Caki2 (cell line): ENCODE measurements at regions not wholly inside any gene's neighbourhood (a gene's known extent, or its start where the extent isn't known, plus 50 kb on each side); places are given as distances from the start of the nearest gene placed in this dataset.
"Not testable (repeated sequence)": the region's sequence is repeated elsewhere in the genome, so short reads cannot be mapped to it uniquely, and the experiment has no call there.

Experiments
- DNase-seq: peaks from one replicate; pipeline ENCODE4 v3.0.0-alpha.2; 2015; ENCODE audit warnings: low read depth
- in situ Hi-C: cut with HindIII; loops from 2 replicates; pipeline ENCODE4 v1.10.0; 2016; ENCODE audit warnings: low sequenced_read_pairs, low pct_unique_long_range_greater_than_20kb, mixed read lengths

DNA sequence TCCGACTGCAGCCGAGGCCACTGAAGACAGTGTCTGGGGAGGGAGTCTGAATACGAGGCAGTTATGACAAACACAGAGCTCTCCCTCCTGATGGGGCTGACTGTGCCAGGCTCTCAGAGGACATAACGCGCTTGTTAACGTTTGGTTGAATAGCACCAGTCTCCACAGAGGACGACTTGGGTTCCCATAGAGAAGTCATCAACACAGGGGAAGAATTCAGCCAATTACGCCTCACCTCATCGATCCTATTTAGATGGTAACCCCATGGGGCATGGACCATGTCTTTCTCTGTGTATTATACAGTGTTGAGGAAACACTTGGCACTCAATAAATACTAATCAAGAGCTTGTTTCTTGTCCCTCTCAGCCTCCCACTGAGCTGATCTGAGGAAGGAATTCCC lies 642.6 kb upstream of the LCORL start:
- in situ Hi-C loops = no loop called here
- no peak for DNase-seq

DNA sequence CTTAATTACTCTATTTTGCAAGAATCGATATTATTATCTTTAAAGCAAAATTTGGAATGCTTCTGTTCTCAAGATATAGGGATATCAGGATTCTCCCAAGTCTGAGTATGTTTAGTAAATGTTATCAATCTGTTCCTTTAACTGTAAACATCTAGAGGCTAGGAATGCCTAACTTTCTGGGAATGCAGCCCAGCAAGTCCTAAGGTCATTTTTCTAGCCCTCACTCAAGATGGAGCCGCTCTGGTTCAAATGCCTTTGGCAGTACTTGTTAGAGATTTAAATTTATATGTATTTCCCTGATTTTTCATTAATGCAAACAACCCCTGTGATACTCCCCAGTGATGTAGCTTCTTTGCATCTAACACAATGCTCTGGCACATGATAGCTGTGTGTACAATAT lies 623.8 kb upstream of the LCORL start:
- in situ Hi-C loops = no loop called here
- DNase-seq = no peak

DNA sequence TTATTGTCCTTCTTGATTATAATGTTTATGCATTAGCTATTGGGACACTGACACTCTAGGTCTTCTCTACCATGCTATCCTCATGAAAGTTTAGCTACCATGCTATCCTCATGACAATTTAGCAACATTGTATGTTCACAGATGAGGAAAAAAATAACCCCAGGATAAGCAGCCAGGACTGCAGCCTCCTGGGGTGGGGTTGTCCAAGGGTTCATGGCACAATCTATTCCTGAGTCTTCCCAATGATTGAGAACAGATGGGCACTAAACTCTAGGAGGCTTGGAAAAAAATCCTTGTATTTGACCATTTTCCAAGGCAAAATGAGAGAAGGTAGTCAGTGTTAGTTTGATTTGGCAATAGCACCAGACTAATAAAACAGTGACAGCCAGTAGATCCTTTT lies 619.8 kb upstream of the LCORL start:
- in situ Hi-C loops = no loop called here

DNA sequence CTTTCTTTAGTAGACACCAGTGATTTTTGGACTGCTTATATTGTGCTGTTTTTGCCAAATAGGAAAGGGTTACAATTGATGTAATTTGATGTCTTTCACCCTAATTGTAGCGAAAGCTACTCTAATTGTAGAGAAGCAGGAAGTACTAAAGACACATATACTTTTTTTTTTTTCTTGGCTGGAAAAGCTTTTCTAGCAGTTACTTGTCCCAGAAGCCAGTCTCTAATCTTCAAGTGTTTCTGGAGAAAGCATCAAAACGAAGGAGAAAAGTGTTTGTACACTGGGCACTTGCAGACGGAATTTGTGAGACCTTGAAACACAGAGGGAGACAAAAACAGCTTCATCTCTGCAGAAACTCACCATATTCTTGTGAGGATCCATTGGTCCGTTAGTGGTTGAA lies 616.5 kb upstream of the LCORL start:
- in situ Hi-C loops = no loop called here
- no peak for DNase-seq

More for the DNA sequence above, 619.8 kb upstream of the LCORL start:
- DNase-seq = no peak

DNA sequence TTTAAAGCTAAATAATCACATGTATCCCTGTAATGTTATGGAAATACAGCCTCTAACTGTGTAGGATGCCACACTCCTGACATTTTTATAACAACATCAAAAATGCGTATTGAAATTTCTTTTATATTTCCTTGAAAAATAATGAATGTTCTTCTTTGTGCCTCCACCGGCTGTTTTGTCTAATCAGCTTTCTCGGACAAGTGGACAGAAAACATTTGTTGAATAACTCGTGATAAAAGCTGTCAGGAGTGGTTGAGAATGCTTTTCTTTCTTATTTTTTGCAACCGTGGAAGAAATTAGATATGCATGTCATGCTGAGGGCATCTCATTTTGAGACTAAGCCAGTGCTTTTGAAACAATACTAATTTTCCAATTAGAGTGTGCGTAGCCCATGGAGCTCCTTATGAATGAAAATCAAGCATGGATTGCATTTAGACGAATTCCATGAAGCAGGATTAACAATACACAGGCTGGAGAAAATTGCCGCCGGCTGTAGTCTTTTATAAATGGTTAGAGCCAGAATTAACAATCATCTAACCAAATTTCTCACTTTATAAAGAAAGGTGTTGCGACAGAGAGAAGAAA lies 614.5 kb upstream of the LCORL start:
- DNase-seq = no peak
- in situ Hi-C loops = no loop called here

DNA sequence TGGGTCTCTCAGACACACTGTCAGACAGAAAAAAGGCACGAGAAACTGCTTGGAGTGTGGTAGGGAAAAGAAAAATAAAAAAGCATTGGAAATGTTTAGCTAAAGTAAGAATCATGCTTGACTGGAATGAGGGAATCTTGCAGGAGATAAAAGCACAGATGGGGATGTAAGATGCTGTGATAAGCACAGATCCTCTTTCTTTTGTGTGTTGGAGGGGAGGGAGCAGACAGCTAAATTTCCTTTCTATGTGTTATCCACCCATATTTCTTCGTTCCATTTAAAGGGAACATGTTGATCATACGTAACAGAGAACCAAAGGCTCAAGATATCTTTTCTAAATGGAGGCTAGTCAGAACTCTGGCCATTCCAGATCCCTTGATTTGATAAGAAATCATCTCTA lies 614.0 kb upstream of the LCORL start:
- in situ Hi-C loops = no loop called here
- DNase-seq = no peak

DNA sequence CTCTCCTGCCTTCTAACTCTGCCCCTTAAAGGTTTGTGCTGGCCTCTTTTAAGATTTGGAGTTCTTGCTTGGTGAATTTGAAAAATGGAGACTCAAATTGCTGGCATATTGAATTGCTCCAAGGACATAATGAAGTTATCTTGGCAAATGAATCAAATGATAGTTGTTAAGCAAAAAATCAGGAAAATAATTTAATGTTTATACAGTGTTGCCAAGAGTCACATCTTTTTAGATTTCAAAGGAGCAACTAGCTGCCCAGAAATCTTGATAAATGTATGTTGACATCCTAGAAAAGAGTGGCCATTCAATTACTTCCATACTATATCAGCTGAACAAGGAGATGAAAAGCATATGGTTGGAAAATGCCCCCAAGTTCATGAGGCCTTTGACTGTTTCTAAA lies 610.0 kb upstream of the LCORL start:
- in situ Hi-C loops = no loop called here
- DNase-seq = no peak

DNA sequence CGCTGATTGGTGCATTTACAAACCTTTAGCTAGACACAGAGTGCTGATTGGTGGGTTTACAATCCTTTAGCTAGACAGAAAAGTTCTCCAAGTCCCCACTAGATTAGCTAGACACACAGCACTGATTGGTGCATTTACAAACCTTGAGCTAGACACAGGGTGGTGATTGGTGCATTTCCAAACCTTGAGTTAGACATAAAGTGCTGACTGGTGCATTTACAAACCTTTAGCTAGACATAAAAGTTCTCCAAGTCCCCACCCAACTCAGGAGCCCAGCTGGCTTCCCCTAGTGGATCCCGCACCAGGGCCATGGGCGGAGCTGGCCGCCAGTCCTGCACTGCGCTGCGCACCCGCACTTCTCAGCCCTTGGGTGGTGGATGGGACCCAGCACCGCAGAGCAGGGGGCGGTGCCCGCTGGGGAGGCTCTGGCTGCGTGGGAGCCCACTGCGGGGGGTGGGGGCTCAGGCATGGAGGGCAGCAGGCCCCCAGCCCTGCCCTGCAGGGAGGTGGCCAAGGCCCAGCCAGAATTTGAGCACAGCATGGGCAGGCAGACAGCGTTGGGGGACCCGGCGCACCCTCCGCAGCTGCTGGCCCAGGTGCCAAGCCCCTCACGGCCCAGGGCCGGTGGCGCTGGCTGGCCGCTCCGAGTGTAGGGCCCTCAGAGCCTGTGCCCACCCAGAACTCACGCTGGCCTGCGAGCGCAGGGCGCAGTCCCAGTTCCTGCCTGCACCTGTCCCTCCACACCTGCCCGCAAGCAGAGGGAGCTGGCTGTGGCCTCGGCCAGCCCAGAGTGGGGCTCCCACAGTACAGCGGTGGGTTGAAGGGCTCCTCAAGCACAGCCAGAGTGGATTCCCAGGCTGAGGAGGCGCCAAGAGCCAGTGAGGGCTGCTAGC lies 608.9 kb upstream of the LCORL start:
- in situ Hi-C loops = no loop called here

DNA sequence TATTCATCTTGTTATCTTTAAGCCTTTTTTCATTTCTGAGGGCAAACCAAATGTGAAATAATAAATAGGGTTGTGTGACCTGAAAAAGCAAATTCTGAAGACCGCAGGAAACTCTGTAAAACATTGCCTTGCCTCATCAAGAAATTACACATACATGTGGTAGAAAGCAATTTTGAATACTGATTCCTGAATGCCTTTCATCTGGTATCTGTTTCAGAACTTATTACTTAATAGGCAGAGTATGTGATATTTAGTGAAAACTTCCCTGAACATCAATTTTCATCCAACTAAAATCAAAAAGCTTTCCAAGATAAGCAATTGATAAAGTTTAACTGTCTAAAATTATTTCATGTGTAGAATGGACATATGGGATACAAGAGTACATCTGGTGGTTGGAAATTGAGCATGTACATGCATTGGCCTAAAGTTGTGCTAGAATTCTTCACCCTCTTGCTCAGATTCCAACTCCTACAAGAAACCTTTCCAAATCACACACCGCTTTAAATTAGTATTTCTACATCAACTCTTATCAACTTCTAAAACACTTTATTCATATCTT lies 606.0 kb upstream of the LCORL start:
- DNase-seq = no peak
- in situ Hi-C loops = no loop called here

More for the DNA sequence above, 608.9 kb upstream of the LCORL start:
- no peak for DNase-seq

DNA sequence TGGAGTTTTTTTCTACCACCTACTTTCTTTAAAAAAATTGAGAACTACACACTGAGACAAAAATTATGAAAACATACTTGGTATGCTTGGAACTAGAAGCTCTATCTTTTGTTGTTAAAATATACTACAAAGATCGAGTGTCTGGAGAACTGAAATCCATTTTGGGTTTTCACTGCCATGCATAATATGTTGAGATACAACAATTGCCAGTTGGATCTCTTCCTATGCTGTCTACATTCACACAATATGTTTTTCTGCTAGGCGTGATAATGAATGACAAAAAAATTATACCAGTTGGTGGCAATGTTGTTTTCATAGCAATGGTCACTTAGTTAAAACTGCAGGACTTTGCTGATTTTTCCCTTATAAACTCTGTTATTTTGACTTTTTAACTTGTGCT lies 605.4 kb upstream of the LCORL start:
- in situ Hi-C loops = no loop called here

DNA sequence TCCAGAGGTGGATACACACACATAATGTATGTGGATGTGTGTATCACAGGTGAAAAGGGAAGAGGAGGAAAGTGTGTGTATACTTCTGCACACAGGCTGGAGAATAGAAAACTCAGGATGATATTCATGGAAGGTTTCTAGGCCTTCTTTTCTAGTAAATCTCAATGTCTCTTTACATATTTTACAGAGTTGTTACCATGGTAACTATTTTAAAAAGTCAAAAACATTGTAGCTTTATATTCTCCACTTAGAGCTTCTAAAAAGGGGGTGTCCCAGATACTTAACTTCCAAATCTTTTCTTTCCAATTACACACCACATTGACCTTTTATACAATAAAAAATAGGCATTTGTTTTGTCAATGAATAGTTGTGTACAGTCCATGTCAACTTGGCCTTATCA lies 604.8 kb upstream of the LCORL start:
- in situ Hi-C loops = no loop called here
- no peak for DNase-seq

More for the DNA sequence above, 605.4 kb upstream of the LCORL start:
- no peak for DNase-seq

DNA sequence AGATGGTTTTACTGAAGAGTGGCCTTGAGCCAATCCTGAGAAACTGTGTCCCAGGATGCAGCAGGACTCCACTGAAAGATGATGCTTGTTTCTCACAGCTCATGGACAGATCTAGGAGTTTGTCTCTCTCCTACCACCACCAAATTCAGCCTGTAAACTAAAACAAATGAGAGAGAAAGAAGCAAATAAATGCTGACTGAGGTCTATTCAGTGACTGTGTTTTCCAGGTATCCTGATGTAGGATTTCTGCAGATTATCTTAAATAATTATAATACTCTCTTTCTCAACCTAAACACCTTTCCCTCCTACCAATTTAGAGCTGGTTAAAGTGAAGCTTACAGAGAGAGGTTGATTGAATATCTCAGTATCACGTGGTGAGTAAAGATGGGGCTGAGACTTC lies 599.6 kb upstream of the LCORL start:
- no peak for DNase-seq
- in situ Hi-C loops = no loop called here

DNA sequence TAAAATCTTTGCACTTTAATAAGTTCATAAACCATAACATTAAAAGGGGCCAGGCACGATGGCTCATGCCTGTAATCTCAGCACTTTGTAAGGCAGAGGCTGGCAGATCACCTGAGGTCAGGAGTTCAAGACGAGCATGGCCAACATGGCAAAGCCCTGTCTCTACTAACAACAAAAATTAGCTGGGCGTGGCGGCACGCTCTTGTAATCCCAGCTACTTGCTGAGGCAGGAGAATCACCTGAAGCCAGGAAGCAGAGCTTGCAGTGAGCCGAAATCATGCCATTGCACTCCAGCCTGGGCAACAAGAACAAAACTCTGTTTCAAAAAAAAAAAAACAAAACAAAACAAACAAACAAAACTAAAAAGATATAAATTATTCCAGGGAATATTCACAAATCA lies 595.2 kb upstream of the LCORL start:
- in situ Hi-C loops = no loop called here
- no peak for DNase-seq

DNA sequence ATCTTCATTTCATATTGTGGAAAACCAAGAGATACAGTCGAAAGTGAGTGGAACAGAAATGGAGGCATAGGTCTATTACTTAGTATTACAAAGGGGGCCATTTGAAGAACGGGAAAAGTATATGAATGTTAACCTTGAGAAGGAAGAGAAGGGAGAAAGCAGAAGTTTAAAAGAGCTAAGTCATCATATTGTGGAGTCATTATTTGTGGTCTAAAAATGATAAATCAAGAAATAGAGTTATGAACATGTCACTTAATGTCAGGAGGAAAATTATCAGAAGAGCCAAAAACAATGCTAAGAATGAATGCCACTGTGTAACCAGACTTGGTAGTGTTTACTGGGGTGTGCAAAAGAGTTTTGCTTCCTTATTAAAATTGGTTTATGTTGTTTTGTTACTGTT lies 589.5 kb upstream of the LCORL start:
- in situ Hi-C loops = no loop called here
- DNase-seq = no peak

DNA sequence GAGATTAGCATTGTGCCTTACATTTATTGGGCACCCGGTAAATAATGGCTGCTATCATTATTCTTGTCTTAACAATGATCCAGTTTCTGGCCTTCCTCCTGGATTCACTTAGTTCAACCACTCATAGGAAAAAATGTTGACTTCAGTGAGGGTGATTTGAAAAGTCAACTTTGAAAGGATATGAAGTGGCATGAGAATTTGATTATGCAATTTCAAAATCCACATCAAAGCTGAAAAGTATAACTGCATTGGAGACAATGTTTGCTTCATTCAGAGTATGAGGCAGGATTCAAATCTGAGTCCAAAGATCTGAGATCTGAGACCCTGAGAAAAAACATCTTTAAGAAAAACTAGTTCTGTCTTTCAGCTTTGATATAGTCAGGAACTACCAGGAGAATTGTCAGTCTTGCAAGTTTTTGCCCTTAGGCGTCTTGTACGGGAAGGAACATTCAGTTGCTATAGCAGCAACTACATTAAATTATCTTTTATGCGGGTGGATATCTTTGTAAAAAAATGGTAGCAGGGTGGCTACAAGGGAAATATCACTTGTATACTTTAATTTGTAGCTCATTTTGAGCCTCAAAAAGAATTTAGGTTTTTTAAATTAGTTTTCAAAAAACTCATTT lies 587.5 kb upstream of the LCORL start:
- DNase-seq = no peak
- in situ Hi-C loops = no loop called here

DNA sequence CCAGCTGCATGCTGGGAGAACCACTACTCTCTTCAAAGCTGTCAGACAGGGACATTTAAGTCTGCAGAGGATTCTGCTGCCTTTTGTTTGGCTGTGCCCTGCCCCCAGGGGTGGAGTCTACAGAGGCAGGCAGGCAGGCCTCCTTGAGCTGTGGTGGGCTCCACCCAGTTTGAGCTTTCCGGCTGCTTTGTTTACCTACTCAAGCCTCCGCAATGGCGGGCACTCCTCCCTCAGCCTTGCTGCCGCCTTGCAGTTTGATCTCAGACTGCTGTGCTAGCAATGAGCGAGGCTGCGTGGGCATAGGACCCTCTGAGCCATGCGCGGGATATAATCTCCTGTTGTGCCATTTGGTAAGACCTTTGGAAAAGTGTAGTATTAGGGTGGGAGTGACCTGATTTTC lies 581.1 kb upstream of the LCORL start:
- DNase-seq, in situ Hi-C loops: not testable (repeated sequence)

DNA sequence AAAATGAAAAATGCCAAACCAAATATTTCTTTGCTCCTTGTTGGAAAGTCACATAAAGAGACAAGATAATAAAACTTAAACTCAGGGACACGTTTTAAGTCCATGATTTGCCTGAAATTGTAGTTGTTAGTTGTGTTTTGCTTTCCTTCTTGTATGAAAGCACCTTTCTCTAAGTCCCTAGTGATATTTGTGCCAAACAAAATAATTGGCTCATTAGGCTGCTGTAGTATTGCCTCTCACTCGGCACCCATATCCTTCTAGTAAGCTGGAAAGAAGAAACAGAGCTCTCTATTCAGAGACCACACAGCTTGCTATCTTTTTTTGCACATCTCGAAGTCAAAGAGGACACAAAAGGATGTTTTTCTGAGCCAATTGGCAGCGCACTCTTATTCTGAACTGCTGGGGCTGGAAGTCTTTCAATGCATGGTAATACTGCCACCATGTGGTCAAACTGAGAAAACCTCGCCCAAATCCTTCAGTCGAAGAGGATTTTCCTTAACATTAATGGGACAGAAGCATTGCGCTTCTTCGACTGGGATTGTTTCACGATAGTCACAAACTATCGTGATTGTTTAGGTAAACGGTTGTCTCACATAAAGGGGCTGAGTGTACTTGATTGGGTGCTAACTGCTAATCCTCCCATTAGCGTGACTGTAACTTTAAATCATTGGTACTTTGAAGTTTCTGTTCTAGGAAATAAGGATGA lies 571.9 kb upstream of the LCORL start:
- peak; percentile 50 for DNase-seq
- in situ Hi-C loops = no loop called here

DNA sequence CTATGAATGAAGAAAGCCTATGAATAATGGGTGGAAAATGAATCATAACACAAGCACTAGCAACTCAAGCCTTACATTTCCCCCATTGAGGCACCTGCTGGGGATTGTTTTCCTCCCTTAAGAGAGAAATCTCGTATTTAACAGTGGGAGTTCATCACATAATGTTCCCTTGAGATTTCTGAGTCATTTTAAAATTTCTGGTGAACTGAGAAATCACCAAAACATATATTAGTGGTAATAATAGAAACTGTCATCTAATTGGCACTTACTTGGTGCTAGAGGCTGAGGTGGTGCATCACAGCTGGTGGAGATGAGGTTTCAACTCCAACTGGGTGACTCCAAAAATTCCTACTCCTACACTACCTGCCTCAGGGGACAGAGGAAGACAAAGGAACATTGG lies 561.3 kb upstream of the LCORL start:
- in situ Hi-C loops = no loop called here
- no peak for DNase-seq

DNA sequence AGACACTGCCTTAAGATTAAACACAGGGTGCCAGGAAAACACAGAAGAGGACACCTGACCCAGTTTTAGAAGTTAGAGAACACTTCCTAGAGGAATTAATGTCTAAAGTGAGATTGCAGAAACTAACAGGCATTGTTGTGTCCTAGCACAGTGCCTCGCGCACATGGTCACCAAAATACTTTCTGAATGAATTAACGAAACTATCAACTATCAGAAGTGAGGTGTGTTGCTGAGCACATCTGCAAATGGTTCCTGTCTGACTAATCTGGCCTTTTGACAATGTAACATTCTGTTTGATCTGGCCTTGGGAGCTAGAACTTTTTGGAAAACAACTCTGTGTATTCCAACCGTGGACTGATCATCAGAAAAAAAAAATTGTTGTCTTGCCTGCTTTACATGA lies 556.8 kb upstream of the LCORL start:
- in situ Hi-C loops = no loop called here
- DNase-seq = no peak
